H1 (cell line): ENCODE measurements at regions not wholly inside any gene's neighbourhood (a gene's known extent, or its start where the extent isn't known, plus 50 kb on each side); places are given as distances from the start of the nearest gene placed in this dataset.
A peak's percentile ranks its signal among the peaks of the same experiment; 100 is the strongest.

ENCODE experiments used
- CTCF ChIA-PET: fragments of 300-600 bp; sonication (Branson Sonifier 250); formaldehyde crosslinking; loops from one replicate; lab custom pipeline; 2021; ENCODE audit not compliant: partially characterized antibody; lab: Charles Lee
- POLR2A ChIA-PET: fragments of 300-600 bp; sonication (Branson Sonifier 250); formaldehyde crosslinking; loops from one replicate; lab custom pipeline; 2021; ENCODE audit warnings: inconsistent platforms; ENCODE audit not compliant: partially characterized antibody; lab: Charles Lee
- DNase-seq, 2 experiments: peaks; one replicate each; pipeline versions ENCODE4 v3.0.0 to v3.0.0-alpha.2; 2010 to 2022; ENCODE audit warnings: low spot score in 2 of 2, low read depth in 1 of 2, mixed read lengths in 1 of 2
- FAIRE-seq: peaks from 2 replicates; lab custom pipeline; 2011; peaks lifted over from hg19 to GRCh38; lab: Jason Lieb, UNC
- H2AFZ ChIP-seq: 2 replicates; pipeline ENCODE4 v1.8.1; 2012; ENCODE audit warnings: low read length, inconsistent platforms
- H2AK5ac ChIP-seq: 2 replicates; pipeline ENCODE4 v1.6.1; 2013; ENCODE audit warnings: low read depth, low read length
- H2BK120ac ChIP-seq: replicated peaks from 2 replicates; pipeline ENCODE3; 2013; ENCODE audit warnings: low read depth, low read length, inconsistent platforms
- H2BK12ac ChIP-seq: 2 replicates; pipeline ENCODE4 v1.6.1; 2013; ENCODE audit warnings: low read depth, low read length
- H2BK15ac ChIP-seq: 2 replicates; pipeline ENCODE4 v1.6.1; 2013; ENCODE audit warnings: low read length
- H2BK20ac ChIP-seq: 2 replicates; pipeline ENCODE4 v1.6.1; 2013; ENCODE audit warnings: low read length
- H2BK5ac ChIP-seq: 2 replicates; pipeline ENCODE4 v1.6.1; 2013; ENCODE audit warnings: low read depth, low read length
- H3K14ac ChIP-seq: 2 replicates; pipeline ENCODE4 v1.6.1; 2013; ENCODE audit warnings: inconsistent platforms; ENCODE audit not compliant: insufficient read length
- H3K18ac ChIP-seq: 2 replicates; pipeline ENCODE4 v1.6.1; 2013; ENCODE audit warnings: low read length; ENCODE audit errors: extremely low read depth
- H3K23ac ChIP-seq: 2 replicates; pipeline ENCODE4 v1.6.1; 2013; ENCODE audit warnings: inconsistent platforms; ENCODE audit not compliant: insufficient read length
- H3K23me2 ChIP-seq: 2 replicates; pipeline ENCODE4 v1.6.1; 2013; ENCODE audit warnings: low read depth, low read length
- H3K27ac ChIP-seq: 2 replicates; pipeline ENCODE4 v1.6.1; 2011; ENCODE audit warnings: low read depth, low read length, inconsistent platforms
- H3K27me3 ChIP-seq, 4 experiments: replicated peaks in 1 of 4; 1 replicate in 1 of 4; 2 replicates in 3 of 4; pipeline versions ENCODE4 v1.6.1 to v1.8.1; 2011 to 2013; ENCODE audit warnings: low read length in 3 of 4, mild to moderate bottlenecking in 3 of 4, inconsistent platforms in 2 of 4, mixed read lengths in 2 of 4, moderate library complexity in 1 of 4; ENCODE audit not compliant: control insufficient read depth in 3 of 4, insufficient read depth in 3 of 4; ENCODE audit errors: extremely low read depth in 1 of 4
- H3K36me3 ChIP-seq, 4 experiments: 2 replicates each; pipeline versions ENCODE4 v1.6.1 to v1.8.1; 2011 to 2013; ENCODE audit warnings: mild to moderate bottlenecking in 4 of 4, low read length in 3 of 4, moderate library complexity in 2 of 4, control low read depth in 1 of 4, inconsistent platforms in 1 of 4; ENCODE audit not compliant: insufficient read depth in 4 of 4, control insufficient read depth in 2 of 4
- H3K4ac ChIP-seq: replicated peaks from 2 replicates; pipeline ENCODE3; 2013; ENCODE audit warnings: low read length, low read depth, mixed read lengths, inconsistent platforms; ENCODE audit not compliant: insufficient read length
- H3K4me1 ChIP-seq, 4 experiments: replicated peaks in 1 of 4; 1 replicate in 1 of 4; 2 replicates in 3 of 4; pipeline versions ENCODE4 v1.6.1 to v1.8.1; 2011 to 2013; ENCODE audit warnings: low read length in 3 of 4, inconsistent platforms in 2 of 4, mixed read lengths in 1 of 4; ENCODE audit not compliant: insufficient read depth in 4 of 4, control insufficient read depth in 3 of 4
- H3K4me2 ChIP-seq, 2 experiments: 2 replicates each; pipeline versions ENCODE4 v1.6.1 to v1.8.1; 2011 to 2013; ENCODE audit warnings: low read depth in 2 of 2, low read length in 2 of 2, control low read depth in 1 of 2, inconsistent platforms in 1 of 2, mild to moderate bottlenecking in 1 of 2; ENCODE audit not compliant: insufficient read depth in 1 of 2
- H3K4me3 ChIP-seq, 4 experiments: fragments of 200-600, 300-600 bp in 1 of 4; sonication (generic), shearing (Covaris generic), sonication (Bioruptor Twin) in 1 of 4; 2 replicates each; pipeline versions ENCODE4 v1.5.1 to v1.8.1; 2011 to 2016; ENCODE audit warnings: low read length in 4 of 4, low read depth in 3 of 4, control low read depth in 2 of 4, inconsistent platforms in 2 of 4, mild to moderate bottlenecking in 2 of 4, mixed read lengths in 1 of 4, moderate library complexity in 1 of 4; ENCODE audit not compliant: insufficient read depth in 2 of 4; ENCODE audit errors: extremely low read depth in 1 of 4
- H3K56ac ChIP-seq: replicated peaks from 2 replicates; pipeline ENCODE3; 2013; ENCODE audit warnings: low read depth, mild to moderate bottlenecking, mixed read lengths, low read length, inconsistent platforms; ENCODE audit not compliant: insufficient read length
- H3K79me1 ChIP-seq: 2 replicates; pipeline ENCODE4 v1.6.1; 2013; ENCODE audit warnings: low read depth, low read length, control low read depth
- H3K79me2 ChIP-seq, 2 experiments: 2 replicates each; pipeline versions ENCODE4 v1.6.1 to v1.8.1; 2012 to 2013; ENCODE audit warnings: low read length in 2 of 2, mild to moderate bottlenecking in 2 of 2, inconsistent platforms in 1 of 2; ENCODE audit not compliant: insufficient read depth in 2 of 2, control insufficient read depth in 1 of 2
- H3K9ac ChIP-seq, 4 experiments: replicated peaks in 1 of 4; 1 replicate in 1 of 4; 2 replicates in 3 of 4; pipeline versions ENCODE4 v1.6.1 to v1.8.1; 2011 to 2013; ENCODE audit warnings: low read depth in 3 of 4, low read length in 3 of 4, control low read depth in 2 of 4, mild to moderate bottlenecking in 2 of 4, moderate library complexity in 2 of 4, inconsistent platforms in 1 of 4; ENCODE audit errors: extremely low read depth in 1 of 4
- H3K9me3 ChIP-seq, 2 experiments: 2 replicates each; pipeline versions ENCODE4 v1.6.1 to v1.8.1; 2012 to 2013; ENCODE audit warnings: mild to moderate bottlenecking in 2 of 2, moderate library complexity in 2 of 2, control low read depth in 1 of 2, inconsistent platforms in 1 of 2, low read depth in 1 of 2, low read length in 1 of 2, mixed read lengths in 1 of 2; ENCODE audit not compliant: insufficient read depth in 2 of 2
- H4K20me1 ChIP-seq, 2 experiments: replicated peaks in 1 of 2; 2 replicates each; pipeline versions ENCODE3 to v1.8.1; 2011 to 2013; ENCODE audit warnings: inconsistent platforms in 2 of 2, low read length in 2 of 2, mild to moderate bottlenecking in 1 of 2; ENCODE audit not compliant: insufficient read depth in 2 of 2, control insufficient read depth in 1 of 2
- H4K5ac ChIP-seq: 2 replicates; pipeline ENCODE4 v1.6.1; 2013; ENCODE audit warnings: low read length, low read depth, mixed read lengths, inconsistent platforms; ENCODE audit not compliant: insufficient read length
- H4K8ac ChIP-seq: 2 replicates; pipeline ENCODE4 v1.8.0; 2013; ENCODE audit warnings: mild to moderate bottlenecking, moderate library complexity, low read length, inconsistent platforms; ENCODE audit not compliant: insufficient read depth; ENCODE audit errors: extremely low read depth
- H4K91ac ChIP-seq: replicated peaks from 2 replicates; pipeline ENCODE3; 2013; ENCODE audit warnings: low read length, mixed read lengths, inconsistent platforms; ENCODE audit not compliant: insufficient read length
- RXRA ChIP-seq: IDR thresholded peaks from 2 replicates; pipeline ENCODE4 v1.6.1; 2011; ENCODE audit warnings: low read depth, mild to moderate bottlenecking, low read length, moderate library complexity; ENCODE audit not compliant: insufficient read depth
- TBP ChIP-seq: IDR thresholded peaks from 2 replicates; pipeline ENCODE4 v1.6.1; 2011; ENCODE audit warnings: low read depth, low read length, improper control_type of control experiment
- whole genome bisulfite sequencing, 2 experiments: shearing (Covaris generic) in 1 of 2; methylation state at CpG; one replicate each; pipeline versions ENCODE4 v1.1.6 to v1.1.7; 2013 to 2015; ENCODE audit warnings: low lambda C conversion rate in 2 of 2, mixed read lengths in 2 of 2, inconsistent platforms in 1 of 2, low coverage in 1 of 2, missing lambda C conversion rate in 1 of 2; ENCODE audit not compliant: insufficient replicate concordance in 2 of 2, insufficient coverage in 1 of 2, insufficient read length in 1 of 2; ENCODE audit errors: extremely low coverage in 1 of 2, missing lambda C conversion rate in 1 of 2; 5-methylcytosine and 5-hydroxymethylcytosine counted together

GRCh38 chr2:145760781-145761649 lies 1241.1 kb upstream of the ZEB2 start:
- Histone ChIP-seq H4K91ac (no peak overlapping the region), H3K14ac (no peak overlapping the region), H3K79me1 (no peaks in the 10 kb centered on the region), H3K79me2 (no peaks in the 10 kb centered on the region), H3K36me3 (no peaks in the 10 kb centered on the region), H2BK5ac (no peak overlapping the region), H2AK5ac (no peak overlapping the region), H2BK120ac (no peak overlapping the region), H2BK20ac (no peak overlapping the region), H3K23me2 (no peaks in the 10 kb centered on the region; the same call in 1 of the 2 replicates), H4K8ac (no peak overlapping the region), H3K18ac (no peak overlapping the region), H4K20me1 (no peaks in the 10 kb centered on the region), H2AFZ (0 out of 2 replicates have a peak overlapping the region, but pooled peaks have one; percentile 28), H3K4me3 (no peak overlapping the region), H3K27ac (no peak overlapping the region), H3K56ac (no peak overlapping the region), H4K5ac (no peak overlapping the region), H2BK12ac (no peak overlapping the region; the same call in 1 of the 2 replicates), H3K23ac (no peak overlapping the region), H3K4me2 (no peak overlapping the region), H3K9ac (no peak overlapping the region), H3K4ac (no peak overlapping the region), H3K9me3 (no peaks in the 10 kb centered on the region), H2BK15ac (no peak overlapping the region), H3K27me3 (no peaks in the 10 kb centered on the region), H3K4me1 (peaks cover 0 to 4% (median 2%) of the 10 kb centered on the region in 4 experiments; a peak in 2 of 7 replicates)
- TF ChIP-seq TBP (no peak), RXRA (no peak)
- FAIRE-seq (no peak), DNase-seq (no peak)
- 72% methylated on average over 4 of the region's 4 CpGs; no CpG with 5 or more reads in 1 of the 2 experiments for WGBS, 2 experiments
- POLR2A ChIA-PET, result no interaction called here
- CTCF ChIA-PET, result interaction anchor here (0.7 to 1.6 kb wide), 2 partner anchors 8 to 11 kb away, joined by 3 to 9 read pairs; no protein-coding TSS in a partner anchor
